DND-41 (cell line): ENCODE measurements at regions not wholly inside any gene's neighbourhood (a gene's known extent, or its start where the extent isn't known, plus 50 kb on each side); places are given as distances from the start of the nearest gene placed in this dataset.
"Not testable (repeated sequence)": the region's sequence is repeated elsewhere in the genome, so short reads cannot be mapped to it uniquely, and the experiment has no call there.

Source experiments
- EZH2 ChIP-seq: IDR thresholded peaks from 3 replicates; pipeline ENCODE4 v1.6.1; 2012; ENCODE audit warnings: borderline replicate concordance, low read depth, mild to moderate bottlenecking, moderate library complexity, low read length, inconsistent platforms; ENCODE audit not compliant: severe bottlenecking
- TF ChIP-seq, protein P1 (sequence below): IDR thresholded peaks from 2 replicates; pipeline ENCODE4 v1.5.1; 2012; ENCODE audit warnings: borderline replicate concordance, low read length, moderate library complexity, mild to moderate bottlenecking; ENCODE audit not compliant: poor library complexity, severe bottlenecking; ENCODE audit errors: extremely low read depth

DNA sequence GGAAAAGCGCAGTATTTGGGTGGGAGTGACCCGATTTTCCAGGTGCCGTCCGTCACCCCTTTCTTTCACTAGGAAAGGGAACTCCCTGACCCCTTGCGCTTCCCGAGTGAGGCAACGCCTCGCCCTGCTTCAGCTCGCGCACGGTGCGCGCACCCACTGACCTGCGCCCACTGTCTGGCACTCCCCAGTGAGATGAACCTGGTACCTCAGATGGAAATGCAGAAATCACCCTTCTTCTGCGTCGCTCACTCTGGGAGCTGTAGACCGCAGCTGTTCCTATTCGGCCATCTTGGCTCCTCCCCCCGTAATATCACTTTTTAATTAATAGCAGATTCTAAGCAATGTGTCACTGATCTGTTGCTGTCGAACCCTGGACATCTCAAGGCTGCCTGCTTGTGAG is 294.9 kb downstream of the MYCN start:
- TF ChIP-seq, protein P1, sequence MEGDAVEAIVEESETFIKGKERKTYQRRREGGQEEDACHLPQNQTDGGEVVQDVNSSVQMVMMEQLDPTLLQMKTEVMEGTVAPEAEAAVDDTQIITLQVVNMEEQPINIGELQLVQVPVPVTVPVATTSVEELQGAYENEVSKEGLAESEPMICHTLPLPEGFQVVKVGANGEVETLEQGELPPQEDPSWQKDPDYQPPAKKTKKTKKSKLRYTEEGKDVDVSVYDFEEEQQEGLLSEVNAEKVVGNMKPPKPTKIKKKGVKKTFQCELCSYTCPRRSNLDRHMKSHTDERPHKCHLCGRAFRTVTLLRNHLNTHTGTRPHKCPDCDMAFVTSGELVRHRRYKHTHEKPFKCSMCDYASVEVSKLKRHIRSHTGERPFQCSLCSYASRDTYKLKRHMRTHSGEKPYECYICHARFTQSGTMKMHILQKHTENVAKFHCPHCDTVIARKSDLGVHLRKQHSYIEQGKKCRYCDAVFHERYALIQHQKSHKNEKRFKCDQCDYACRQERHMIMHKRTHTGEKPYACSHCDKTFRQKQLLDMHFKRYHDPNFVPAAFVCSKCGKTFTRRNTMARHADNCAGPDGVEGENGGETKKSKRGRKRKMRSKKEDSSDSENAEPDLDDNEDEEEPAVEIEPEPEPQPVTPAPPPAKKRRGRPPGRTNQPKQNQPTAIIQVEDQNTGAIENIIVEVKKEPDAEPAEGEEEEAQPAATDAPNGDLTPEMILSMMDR = not testable (repeated sequence)
- TF ChIP-seq EZH2 = not testable (repeated sequence)
